IPS-15b (cell line): ENCODE measurements at regions not wholly inside any gene's neighbourhood (a gene's known extent, or its start where the extent isn't known, plus 50 kb on each side); places are given as distances from the start of the nearest gene placed in this dataset.
A peak's percentile ranks its signal among the peaks of the same experiment; 100 is the strongest.
"Not testable (repeated sequence)": the region's sequence is repeated elsewhere in the genome, so short reads cannot be mapped to it uniquely, and the experiment has no call there.

Source experiments
- H3K27me3 ChIP-seq: one replicate; pipeline ENCODE4 v1.6.1; 2013; ENCODE audit warnings: low read length; ENCODE audit not compliant: control insufficient read depth, insufficient read depth
- H3K36me3 ChIP-seq: one replicate; pipeline ENCODE4 v1.6.1; 2013; ENCODE audit warnings: low read length; ENCODE audit not compliant: control insufficient read depth, insufficient read depth
- H3K4me1 ChIP-seq: one replicate; pipeline ENCODE4 v1.6.1; 2013; ENCODE audit warnings: mild to moderate bottlenecking, low read length; ENCODE audit not compliant: control insufficient read depth, insufficient read depth
- H3K4me3 ChIP-seq: one replicate; pipeline ENCODE4 v1.5.1; 2013; ENCODE audit warnings: low read depth, low read length
- H3K9ac ChIP-seq: one replicate; pipeline ENCODE4 v1.6.1; 2013; ENCODE audit warnings: low read depth, mild to moderate bottlenecking, low read length
- H3K9me3 ChIP-seq: one replicate; pipeline ENCODE4 v1.6.1; 2013; ENCODE audit warnings: mild to moderate bottlenecking, low read length; ENCODE audit not compliant: control insufficient read depth, insufficient read depth

- Histone ChIP-seq H3K4me3 (peak overlapping the region; percentile 60), H3K4me1 (peaks cover 7% of the 10 kb centered on the region), H3K9me3 (no peaks in the 10 kb centered on the region), H3K9ac (no peak overlapping the region), H3K36me3 (no peaks in the 10 kb centered on the region), H3K27me3 (peaks cover 8% of the 10 kb centered on the region)
Measured at GRCh38 chr22:48490500-48491411, 1336.9 kb downstream of the BRD1 start.

GRCh38 chr22:48489551-48490499, 1337.8 kb downstream of the BRD1 start:
- no peaks in the 10 kb centered on the region for H3K36me3 ChIP-seq
- H3K9ac ChIP-seq, result no peak overlapping the region
- peaks cover 7% of the 10 kb centered on the region for H3K4me1 ChIP-seq
- peak overlapping the region; percentile 60 for H3K4me3 ChIP-seq
- H3K9me3 ChIP-seq, result no peaks in the 10 kb centered on the region
- H3K27me3 ChIP-seq, result peaks cover 8% of the 10 kb centered on the region

GRCh38 chr22:48488611-48489511, 1338.8 kb downstream of the BRD1 start:
- peak overlapping the region; percentile 43 for H3K4me3 ChIP-seq
- H3K9me3 ChIP-seq, result no peaks in the 10 kb centered on the region
- no peak overlapping the region for H3K9ac ChIP-seq

GRCh38 chr22:48488149-48488551, 1339.5 kb downstream of the BRD1 start:
- Histone ChIP-seq H3K9ac (no peak overlapping the region), H3K36me3 (no peaks in the 10 kb centered on the region), H3K9me3 (no peaks in the 10 kb centered on the region), H3K4me1 (peaks cover 10% of the 10 kb centered on the region), H3K4me3 (no peak overlapping the region), H3K27me3 (peaks cover 8% of the 10 kb centered on the region)

More at GRCh38 chr22:48488611-48489511, 1338.8 kb downstream of the BRD1 start:
- H3K4me1 ChIP-seq, result peaks cover 9% of the 10 kb centered on the region
- H3K27me3 ChIP-seq, result peaks cover 8% of the 10 kb centered on the region
- H3K36me3 ChIP-seq, result no peaks in the 10 kb centered on the region

- Histone ChIP-seq H3K9ac (no peak overlapping the region), H3K4me1 (peaks cover 8% of the 10 kb centered on the region), H3K27me3 (peaks cover 8% of the 10 kb centered on the region), H3K4me3 (no peak overlapping the region), H3K9me3 (no peaks in the 10 kb centered on the region), H3K36me3 (no peaks in the 10 kb centered on the region)
Measured at GRCh38 chr22:48486558-48486957, 1341.1 kb downstream of the BRD1 start.

- Histone ChIP-seq H3K9ac (no peak overlapping the region), H3K9me3 (no peaks in the 10 kb centered on the region), H3K4me3 (no peak overlapping the region), H3K27me3 (peaks cover 6% of the 10 kb centered on the region), H3K36me3 (no peaks in the 10 kb centered on the region), H3K4me1 (peaks cover 7% of the 10 kb centered on the region)
Measured at GRCh38 chr22:48486134-48486532, 1341.5 kb downstream of the BRD1 start.

- Histone ChIP-seq H3K9ac (no peak overlapping the region), H3K27me3 (peaks cover 4% of the 10 kb centered on the region), H3K4me1 (peaks cover 7% of the 10 kb centered on the region), H3K4me3 (no peak overlapping the region), H3K9me3 (no peaks in the 10 kb centered on the region), H3K36me3 (no peaks in the 10 kb centered on the region)
Measured at GRCh38 chr22:48485149-48486133, 1342.2 kb downstream of the BRD1 start.

- H3K4me1 ChIP-seq, result peaks cover 7% of the 10 kb centered on the region
- H3K27me3 ChIP-seq, result peaks cover 4% of the 10 kb centered on the region
Measured at GRCh38 chr22:48483764-48484528, 1343.7 kb downstream of the BRD1 start.

GRCh38 chr22:48482771-48483170, 1344.9 kb downstream of the BRD1 start:
- Histone ChIP-seq H3K9me3 (no peaks in the 10 kb centered on the region), H3K4me3 (no peak overlapping the region), H3K36me3 (no peaks in the 10 kb centered on the region), H3K27me3 (no peaks in the 10 kb centered on the region), H3K9ac (no peak overlapping the region), H3K4me1 (peaks cover 4% of the 10 kb centered on the region)

More at GRCh38 chr22:48483764-48484528, 1343.7 kb downstream of the BRD1 start:
- Histone ChIP-seq H3K36me3 (no peaks in the 10 kb centered on the region), H3K9me3 (no peaks in the 10 kb centered on the region), H3K4me3 (no peak overlapping the region), H3K9ac (no peak overlapping the region)

- not testable (repeated sequence) for H3K4me3 ChIP-seq, H3K36me3 ChIP-seq, H3K9ac ChIP-seq, H3K9me3 ChIP-seq, H3K4me1 ChIP-seq, H3K27me3 ChIP-seq
Measured at GRCh38 chr22:48482198-48482597, 1345.5 kb downstream of the BRD1 start.
